ENCODE measurements at regions not wholly inside any gene's neighbourhood (a gene's known extent, or its start where the extent isn't known, plus 50 kb on each side); places are given as distances from the start of the nearest gene placed in this dataset.
"Not testable (repeated sequence)": the region's sequence is repeated elsewhere in the genome, so short reads cannot be mapped to it uniquely, and the experiment has no call there.

GRCh38 chr6:141996823-141997222 lies 135.9 kb upstream of the GJE1 start:
- H3K27me3 Mint-ChIP-seq (ENCODE audit: low read depth), result no peaks in the 10 kb centered on the region
- DNase-seq (no peak), ATAC-seq (no peak)
- ChIA-PET POLR2A (no interaction called here), CTCF (no interaction called here)
- H3K27ac Mint-ChIP-seq, result no peak overlapping the region
- H3K9me3 Mint-ChIP-seq (ENCODE audit: insufficient read depth), result peaks cover 12% of the 10 kb centered on the region
- H3K4me3 Mint-ChIP-seq, result no peak overlapping the region
- H3K4me1 Mint-ChIP-seq (ENCODE audit: low read depth), result no peaks in the 10 kb centered on the region
- no peaks in the 10 kb centered on the region for H3K36me3 Mint-ChIP-seq (ENCODE audit: low read depth)

- no peak overlapping the region for H3K27ac Mint-ChIP-seq
- H3K4me1 Mint-ChIP-seq (ENCODE audit: low read depth), result no peaks in the 10 kb centered on the region
- no peak overlapping the region for H3K4me3 Mint-ChIP-seq
- H3K9me3 Mint-ChIP-seq (ENCODE audit: insufficient read depth), result peaks cover 3% of the 10 kb centered on the region
- H3K27me3 Mint-ChIP-seq (ENCODE audit: low read depth), result no peaks in the 10 kb centered on the region
- H3K36me3 Mint-ChIP-seq (ENCODE audit: low read depth), result no peaks in the 10 kb centered on the region
- POLR2A ChIA-PET, result no interaction called here
- DNase-seq, result no peak
- CTCF ChIA-PET, result no interaction called here
- ATAC-seq, result no peak
These were observed 140.6 kb upstream of the GJE1 start for GRCh38 chr6:141992109-141992508.

GRCh38 chr6:141990840-141991239 lies 141.9 kb upstream of the GJE1 start:
- Mint-ChIP-seq H3K4me1 (ENCODE audit: low read depth) (no peaks in the 10 kb centered on the region), H3K9me3 (ENCODE audit: insufficient read depth) (no peaks in the 10 kb centered on the region), H3K4me3 (no peak overlapping the region), H3K36me3 (ENCODE audit: low read depth) (no peaks in the 10 kb centered on the region), H3K27me3 (ENCODE audit: low read depth) (no peaks in the 10 kb centered on the region), H3K27ac (no peak overlapping the region)
- DNase-seq (no peak), ATAC-seq (no peak)
- ChIA-PET POLR2A (interaction anchor here (0.6 kb wide), 1 partner anchor 324 kb away, joined by 3 read pairs; no protein-coding TSS in a partner anchor), CTCF (interaction anchor here (1.8 to 2.5 kb wide), 2 partner anchors 121 to 124 kb away, joined by 6 to 19 read pairs; no protein-coding TSS in a partner anchor)

GRCh38 chr6:141989706-141989959 lies 143.1 kb upstream of the GJE1 start:
- no peak for DNase-seq
- ChIA-PET POLR2A (no interaction called here), CTCF (interaction anchor here (0.7 to 2.5 kb wide), 9 partner anchors 33 to 218 kb away, joined by 3 to 19 read pairs (median 4); no protein-coding TSS in a partner anchor)
- H3K36me3 Mint-ChIP-seq (ENCODE audit: low read depth), result no peaks in the 10 kb centered on the region
- peaks cover 2% of the 10 kb centered on the region for H3K27me3 Mint-ChIP-seq (ENCODE audit: low read depth)
- no peak for ATAC-seq
- H3K9me3 Mint-ChIP-seq (ENCODE audit: insufficient read depth), result no peaks in the 10 kb centered on the region
- H3K27ac Mint-ChIP-seq, result no peak overlapping the region
- H3K4me3 Mint-ChIP-seq, result no peak overlapping the region
- no peaks in the 10 kb centered on the region for H3K4me1 Mint-ChIP-seq (ENCODE audit: low read depth)

GRCh38 chr6:141988954-141989705 lies 143.6 kb upstream of the GJE1 start:
- no peaks in the 10 kb centered on the region for H3K4me1 Mint-ChIP-seq (ENCODE audit: low read depth)
- peak; percentile 36 for ATAC-seq
- no peaks in the 10 kb centered on the region for H3K36me3 Mint-ChIP-seq (ENCODE audit: low read depth)
- H3K4me3 Mint-ChIP-seq, result no peak overlapping the region
- CTCF ChIA-PET, result interaction anchor here (0.7 to 2.5 kb wide), 9 partner anchors 34 to 218 kb away, joined by 3 to 19 read pairs (median 4); no protein-coding TSS in a partner anchor
- peaks cover 3% of the 10 kb centered on the region for H3K27me3 Mint-ChIP-seq (ENCODE audit: low read depth)
- POLR2A ChIA-PET, result no interaction called here
- DNase-seq, result peak; percentile 45
- no peak overlapping the region for H3K27ac Mint-ChIP-seq
- H3K9me3 Mint-ChIP-seq (ENCODE audit: insufficient read depth), result no peaks in the 10 kb centered on the region

- Mint-ChIP-seq H3K27ac (no peak overlapping the region), H3K4me1 (ENCODE audit: low read depth) (no peaks in the 10 kb centered on the region), H3K9me3 (ENCODE audit: insufficient read depth) (no peaks in the 10 kb centered on the region), H3K4me3 (no peak overlapping the region), H3K36me3 (ENCODE audit: low read depth) (no peaks in the 10 kb centered on the region), H3K27me3 (ENCODE audit: low read depth) (peaks cover 3% of the 10 kb centered on the region)
- ChIA-PET CTCF (no interaction called here), POLR2A (no interaction called here)
- ATAC-seq (no peak), DNase-seq (no peak)
These were observed 144.4 kb upstream of the GJE1 start for GRCh38 chr6:141988327-141988726.

- POLR2A ChIA-PET, result no interaction called here
- peaks cover 3% of the 10 kb centered on the region for H3K27me3 Mint-ChIP-seq (ENCODE audit: low read depth)
- no peak for DNase-seq
- ATAC-seq, result no peak
- H3K27ac Mint-ChIP-seq, result no peak overlapping the region
- H3K9me3 Mint-ChIP-seq (ENCODE audit: insufficient read depth), result no peaks in the 10 kb centered on the region
- H3K4me3 Mint-ChIP-seq, result no peak overlapping the region
- no peaks in the 10 kb centered on the region for H3K4me1 Mint-ChIP-seq (ENCODE audit: low read depth)
- CTCF ChIA-PET, result no interaction called here
- H3K36me3 Mint-ChIP-seq (ENCODE audit: low read depth), result no peaks in the 10 kb centered on the region
These were observed 146.3 kb upstream of the GJE1 start for GRCh38 chr6:141986457-141986856.

GRCh38 chr6:141981190-141981589 lies 151.5 kb upstream of the GJE1 start:
- peaks cover 3% of the 10 kb centered on the region for H3K27me3 Mint-ChIP-seq (ENCODE audit: low read depth)
- no peaks in the 10 kb centered on the region for H3K9me3 Mint-ChIP-seq (ENCODE audit: insufficient read depth)
- POLR2A ChIA-PET, result no interaction called here
- H3K36me3 Mint-ChIP-seq (ENCODE audit: low read depth), result no peaks in the 10 kb centered on the region
- H3K4me3 Mint-ChIP-seq, result no peak overlapping the region
- no peak for DNase-seq
- no peak for ATAC-seq
- H3K4me1 Mint-ChIP-seq (ENCODE audit: low read depth), result no peaks in the 10 kb centered on the region
- H3K27ac Mint-ChIP-seq, result no peak overlapping the region
- CTCF ChIA-PET, result no interaction called here

- H3K27me3 Mint-ChIP-seq (ENCODE audit: low read depth), result no peaks in the 10 kb centered on the region
- no peak overlapping the region for H3K27ac Mint-ChIP-seq
- CTCF ChIA-PET, result no interaction called here
- H3K9me3 Mint-ChIP-seq (ENCODE audit: insufficient read depth), result no peaks in the 10 kb centered on the region
- DNase-seq (no peak), ATAC-seq (no peak)
- no peaks in the 10 kb centered on the region for H3K4me1 Mint-ChIP-seq (ENCODE audit: low read depth)
- POLR2A ChIA-PET, result no interaction called here
- H3K36me3 Mint-ChIP-seq (ENCODE audit: low read depth), result no peaks in the 10 kb centered on the region
- H3K4me3 Mint-ChIP-seq, result no peak overlapping the region
These were observed 154.9 kb upstream of the GJE1 start for GRCh38 chr6:141977782-141978181.

- Mint-ChIP-seq H3K4me3 (no peak overlapping the region), H3K27ac (no peak overlapping the region), H3K36me3 (ENCODE audit: low read depth) (no peaks in the 10 kb centered on the region), H3K4me1 (ENCODE audit: low read depth) (no peaks in the 10 kb centered on the region), H3K9me3 (ENCODE audit: insufficient read depth) (no peaks in the 10 kb centered on the region), H3K27me3 (ENCODE audit: low read depth) (no peaks in the 10 kb centered on the region)
- no peak for DNase-seq
- no peak for ATAC-seq
- ChIA-PET CTCF (no interaction called here), POLR2A (no interaction called here)
These were observed 155.7 kb upstream of the GJE1 start for GRCh38 chr6:141976994-141977393.

GRCh38 chr6:141969768-141970415 lies 162.8 kb upstream of the GJE1 start:
- H3K36me3 Mint-ChIP-seq (ENCODE audit: low read depth); DNase-seq; H3K9me3 Mint-ChIP-seq (ENCODE audit: insufficient read depth); H3K4me3 Mint-ChIP-seq; CTCF ChIA-PET; H3K4me1 Mint-ChIP-seq (ENCODE audit: low read depth); H3K27ac Mint-ChIP-seq; ATAC-seq; POLR2A ChIA-PET; H3K27me3 Mint-ChIP-seq (ENCODE audit: low read depth): not testable (repeated sequence)

- CTCF ChIA-PET, result no interaction called here
- ATAC-seq (no peak), DNase-seq (no peak)
- Mint-ChIP-seq H3K4me1 (ENCODE audit: low read depth) (no peaks in the 10 kb centered on the region), H3K4me3 (no peak overlapping the region), H3K27ac (no peak overlapping the region), H3K27me3 (ENCODE audit: low read depth) (no peaks in the 10 kb centered on the region), H3K36me3 (ENCODE audit: low read depth) (no peaks in the 10 kb centered on the region), H3K9me3 (ENCODE audit: insufficient read depth) (no peaks in the 10 kb centered on the region)
- POLR2A ChIA-PET, result no interaction called here
These were observed 163.5 kb upstream of the GJE1 start for GRCh38 chr6:141969201-141969600.

- H3K9me3 Mint-ChIP-seq (ENCODE audit: insufficient read depth), result no peaks in the 10 kb centered on the region
- DNase-seq (no peak), ATAC-seq (no peak)
- ChIA-PET POLR2A (no interaction called here), CTCF (no interaction called here)
- no peak overlapping the region for H3K27ac Mint-ChIP-seq
- no peaks in the 10 kb centered on the region for H3K36me3 Mint-ChIP-seq (ENCODE audit: low read depth)
- H3K4me1 Mint-ChIP-seq (ENCODE audit: low read depth), result no peaks in the 10 kb centered on the region
- H3K27me3 Mint-ChIP-seq (ENCODE audit: low read depth), result no peaks in the 10 kb centered on the region
- no peak overlapping the region for H3K4me3 Mint-ChIP-seq
These were observed 164.1 kb upstream of the GJE1 start for GRCh38 chr6:141968632-141969031.

All from activated CD8-positive, alpha-beta T cell treated with anti-CD3 and anti-CD28 coated beads, Interleukin-2, amount 10 ng/mL, durations not matched to agents 7 days and 5 days (primary cell).